H9 (cell line): ENCODE measurements at regions not wholly inside any gene's neighbourhood (a gene's known extent, or its start where the extent isn't known, plus 50 kb on each side); places are given as distances from the start of the nearest gene placed in this dataset.
A peak's percentile ranks its signal among the peaks of the same experiment; 100 is the strongest.

ENCODE experiments used
- DNase-seq: peaks from one replicate; pipeline ENCODE4 v3.0.0-alpha.2; 2017
- H2AFZ ChIP-seq: one replicate; pipeline ENCODE4 v1.6.1; 2013; ENCODE audit warnings: mild to moderate bottlenecking, low read length, control low read depth, moderate library complexity
- H2AK5ac ChIP-seq: 2 replicates; pipeline ENCODE4 v1.6.1; 2013; ENCODE audit warnings: low read length, control low read depth, mixed read lengths; ENCODE audit not compliant: insufficient read length
- H2BK120ac ChIP-seq: one replicate; pipeline ENCODE4 v1.6.1; 2013; ENCODE audit warnings: low read depth, mild to moderate bottlenecking, low read length, control low read depth, inconsistent platforms; ENCODE audit not compliant: poor library complexity, severe bottlenecking
- H2BK12ac ChIP-seq: 2 replicates; pipeline ENCODE4 v1.6.1; 2013; ENCODE audit warnings: low read length, control low read depth, mixed read lengths, low read depth; ENCODE audit not compliant: insufficient read length
- H2BK15ac ChIP-seq: 2 replicates; pipeline ENCODE4 v1.6.1; 2013; ENCODE audit warnings: low read depth, low read length, control low read depth
- H2BK20ac ChIP-seq: one replicate; pipeline ENCODE4 v1.6.1; 2013; ENCODE audit warnings: low read depth, mild to moderate bottlenecking, low read length, control low read depth, inconsistent platforms; ENCODE audit not compliant: poor library complexity, severe bottlenecking
- H2BK5ac ChIP-seq: 2 replicates; pipeline ENCODE4 v1.6.1; 2013; ENCODE audit warnings: low read length, control low read depth, mixed read lengths; ENCODE audit not compliant: insufficient read length
- H3K14ac ChIP-seq: 2 replicates; pipeline ENCODE4 v1.6.1; 2013; ENCODE audit warnings: low read length, control low read depth; ENCODE audit not compliant: insufficient read depth
- H3K18ac ChIP-seq: 2 replicates; pipeline ENCODE4 v1.6.1; 2013; ENCODE audit warnings: low read depth, mild to moderate bottlenecking, mixed read lengths, low read length, control low read depth; ENCODE audit not compliant: insufficient read length
- H3K23ac ChIP-seq: 2 replicates; pipeline ENCODE4 v1.6.1; 2013; ENCODE audit warnings: low read length, control low read depth, mixed read lengths, low read depth; ENCODE audit not compliant: insufficient read length
- H3K23me2 ChIP-seq: 2 replicates; pipeline ENCODE4 v1.6.1; 2013; ENCODE audit warnings: low read depth, mild to moderate bottlenecking, mixed read lengths, low read length, control low read depth; ENCODE audit not compliant: insufficient read length, poor library complexity, severe bottlenecking
- H3K27ac ChIP-seq: 2 replicates; pipeline ENCODE4 v1.5.1; 2013; ENCODE audit warnings: low read length, control low read depth, mixed read lengths, low read depth; ENCODE audit not compliant: insufficient read length
- H3K27me3 ChIP-seq: 2 replicates; pipeline ENCODE4 v1.6.1; 2013; ENCODE audit warnings: low read length, control low read depth, inconsistent platforms; ENCODE audit not compliant: insufficient read depth
- H3K4ac ChIP-seq: 2 replicates; pipeline ENCODE4 v1.6.1; 2013; ENCODE audit warnings: low read depth, mild to moderate bottlenecking, control low read depth, inconsistent platforms, low read length, moderate library complexity
- H3K4me1 ChIP-seq: 2 replicates; pipeline ENCODE4 v1.6.1; 2013; ENCODE audit warnings: low read length, control low read depth, inconsistent platforms; ENCODE audit not compliant: insufficient read depth
- H3K4me2 ChIP-seq: 2 replicates; pipeline ENCODE4 v1.6.1; 2013; ENCODE audit warnings: low read length, control low read depth, mixed read lengths; ENCODE audit not compliant: insufficient read length, insufficient read depth
- H3K56ac ChIP-seq: 2 replicates; pipeline ENCODE4 v1.6.1; 2013; ENCODE audit warnings: low read depth, mild to moderate bottlenecking, mixed read lengths, low read length, control low read depth; ENCODE audit not compliant: insufficient read length
- H3K79me1 ChIP-seq: 2 replicates; pipeline ENCODE4 v1.6.1; 2013; ENCODE audit warnings: low read depth, mild to moderate bottlenecking, moderate library complexity, low read length, control low read depth, inconsistent platforms; ENCODE audit not compliant: insufficient read depth, poor library complexity, severe bottlenecking
- H3K79me2 ChIP-seq: 2 replicates; pipeline ENCODE4 v1.6.1; 2013; ENCODE audit warnings: low read length, control low read depth, inconsistent platforms; ENCODE audit not compliant: insufficient read depth
- H3K9ac ChIP-seq: 2 replicates; pipeline ENCODE4 v1.6.1; 2013; ENCODE audit warnings: low read length, control low read depth, mixed read lengths; ENCODE audit not compliant: insufficient read length; ENCODE audit errors: extremely low read depth
- H3K9me3 ChIP-seq: one replicate; pipeline ENCODE4 v1.6.1; 2013; ENCODE audit warnings: low read depth, low read length, inconsistent platforms; ENCODE audit not compliant: control insufficient read depth
- H3T11ph ChIP-seq: one replicate; pipeline ENCODE4 v1.6.1; 2013; ENCODE audit warnings: mild to moderate bottlenecking, low read length, control low read depth, inconsistent platforms
- H4K20me1 ChIP-seq: one replicate; pipeline ENCODE4 v1.6.1; 2013; ENCODE audit not compliant: control insufficient read depth, insufficient read length, insufficient read depth
- H4K5ac ChIP-seq: 2 replicates; pipeline ENCODE4 v1.6.1; 2013; ENCODE audit warnings: low read depth, mild to moderate bottlenecking, mixed read lengths, low read length, control low read depth; ENCODE audit not compliant: insufficient read length
- H4K8ac ChIP-seq: replicated peaks from 2 replicates; pipeline ENCODE4 v1.6.1; 2013; ENCODE audit warnings: low read length, control low read depth, mixed read lengths, low read depth; ENCODE audit not compliant: insufficient read length
- H4K91ac ChIP-seq: 2 replicates; pipeline ENCODE4 v1.6.1; 2013; ENCODE audit warnings: low read depth, mild to moderate bottlenecking, moderate library complexity, mixed read lengths, low read length, control low read depth; ENCODE audit not compliant: insufficient read length
- H3K27ac Mint-ChIP-seq, 3 experiments: 2 replicates in 2 of 3; 3 replicates in 1 of 3; pipeline ENCODE4 v1.8.0; 2020 to 2021; ENCODE audit warnings: mixed read lengths in 3 of 3, mild to moderate bottlenecking in 1 of 3, moderate library complexity in 1 of 3
- H3K27me3 Mint-ChIP-seq: 2 replicates; pipeline ENCODE4 v1.8.0; 2021; ENCODE audit warnings: low read depth, mild to moderate bottlenecking, moderate library complexity, mixed read lengths
- H3K36me3 Mint-ChIP-seq, 3 experiments: 2 replicates in 2 of 3; 3 replicates in 1 of 3; pipeline ENCODE4 v1.8.0; 2020 to 2021; ENCODE audit warnings: low read depth in 3 of 3, mixed read lengths in 3 of 3; ENCODE audit not compliant: insufficient read depth in 1 of 3
- H3K4me1 Mint-ChIP-seq, 2 experiments: 2 replicates each; pipeline ENCODE4 v1.8.0; 2020; ENCODE audit warnings: mixed read lengths in 2 of 2
- H3K4me3 Mint-ChIP-seq, 2 experiments: 2 replicates in 1 of 2; 3 replicates in 1 of 2; pipeline ENCODE4 v1.8.0; 2020 to 2021; ENCODE audit warnings: mild to moderate bottlenecking in 2 of 2, mixed read lengths in 2 of 2, moderate library complexity in 1 of 2
- H3K9me3 Mint-ChIP-seq, 2 experiments: 2 replicates in 1 of 2; 3 replicates in 1 of 2; pipeline ENCODE4 v1.8.0; 2020; ENCODE audit warnings: mild to moderate bottlenecking in 2 of 2, mixed read lengths in 2 of 2, moderate library complexity in 1 of 2
- WGBS: extraction: QIAGEN DNeasy Blood & Tissue Kit; methylation state at CpG from one replicate; pipeline ENCODE4 v1.1.7; 2013; ENCODE audit warnings: missing lambda C conversion rate, low lambda C conversion rate, mixed read lengths; ENCODE audit not compliant: insufficient read length; ENCODE audit errors: extremely low coverage; 5-methylcytosine and 5-hydroxymethylcytosine counted together
- TF ChIP-seq, protein P1 (sequence below): fragments of 200-600 bp; sonication (generic); conservative IDR thresholded peaks from 3 replicates; pipeline ENCODE4 v1.8.0; 2021; ENCODE audit warnings: antibody characterized with exemption, mild to moderate bottlenecking

DNA sequence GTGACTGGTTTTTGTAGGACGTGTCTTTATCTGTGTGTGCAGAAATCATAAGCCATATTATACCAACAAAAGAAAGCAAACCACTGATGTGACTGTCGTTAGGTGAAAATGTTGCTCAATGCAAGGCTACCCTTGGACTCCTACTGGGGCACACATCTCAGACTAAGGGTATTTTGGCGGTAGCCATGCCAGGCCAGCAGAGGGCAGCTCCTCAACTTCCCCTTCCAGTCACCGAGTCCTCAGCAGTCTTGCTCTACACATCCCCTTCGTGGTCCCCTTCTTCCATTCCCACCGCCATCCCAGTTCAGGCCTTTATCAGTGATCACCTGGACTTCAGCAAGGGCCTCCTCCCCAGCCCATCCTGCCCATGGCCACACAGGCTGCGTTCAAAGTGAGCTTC lies 113.7 kb upstream of the GGTLC1 start:
- Histone ChIP-seq H3K23ac (no peak overlapping the region), H2BK120ac (no peak overlapping the region), H3K18ac (no peak overlapping the region), H2BK15ac (no peak overlapping the region), H4K20me1 (no peaks in the 10 kb centered on the region), H3K23me2 (no peaks in the 10 kb centered on the region), H3K9me3 (no peaks in the 10 kb centered on the region), H3K4me1 (no peaks in the 10 kb centered on the region), H4K8ac (no peak overlapping the region), H3K27me3 (no peaks in the 10 kb centered on the region; the same call in 1 of the 2 replicates), H3T11ph (no peak overlapping the region), H2BK5ac (no peak overlapping the region), H2AFZ (no peak overlapping the region), H4K91ac (no peak overlapping the region), H2BK12ac (no peak overlapping the region), H3K14ac (no peak overlapping the region), H3K4me2 (no peak overlapping the region), H3K4ac (no peak overlapping the region), H2AK5ac (no peak overlapping the region), H3K79me1 (no peaks in the 10 kb centered on the region), H3K27ac (no peak overlapping the region), H3K9ac (no peak overlapping the region), H4K5ac (no peak overlapping the region), H2BK20ac (no peak overlapping the region), H3K56ac (no peak overlapping the region), H3K79me2 (no peaks in the 10 kb centered on the region)
- no CpG with 5 or more reads among the region's 7 CpGs for WGBS
- no peaks in the 10 kb centered on the region for H3K36me3 Mint-ChIP-seq
- no peak overlapping the region for H3K4me3 Mint-ChIP-seq
- H3K27ac Mint-ChIP-seq: 0 out of 7 replicates have a peak overlapping the region, but pooled peaks of 1 of the 3 experiments have one; percentile 8
- TF ChIP-seq, protein P1, sequence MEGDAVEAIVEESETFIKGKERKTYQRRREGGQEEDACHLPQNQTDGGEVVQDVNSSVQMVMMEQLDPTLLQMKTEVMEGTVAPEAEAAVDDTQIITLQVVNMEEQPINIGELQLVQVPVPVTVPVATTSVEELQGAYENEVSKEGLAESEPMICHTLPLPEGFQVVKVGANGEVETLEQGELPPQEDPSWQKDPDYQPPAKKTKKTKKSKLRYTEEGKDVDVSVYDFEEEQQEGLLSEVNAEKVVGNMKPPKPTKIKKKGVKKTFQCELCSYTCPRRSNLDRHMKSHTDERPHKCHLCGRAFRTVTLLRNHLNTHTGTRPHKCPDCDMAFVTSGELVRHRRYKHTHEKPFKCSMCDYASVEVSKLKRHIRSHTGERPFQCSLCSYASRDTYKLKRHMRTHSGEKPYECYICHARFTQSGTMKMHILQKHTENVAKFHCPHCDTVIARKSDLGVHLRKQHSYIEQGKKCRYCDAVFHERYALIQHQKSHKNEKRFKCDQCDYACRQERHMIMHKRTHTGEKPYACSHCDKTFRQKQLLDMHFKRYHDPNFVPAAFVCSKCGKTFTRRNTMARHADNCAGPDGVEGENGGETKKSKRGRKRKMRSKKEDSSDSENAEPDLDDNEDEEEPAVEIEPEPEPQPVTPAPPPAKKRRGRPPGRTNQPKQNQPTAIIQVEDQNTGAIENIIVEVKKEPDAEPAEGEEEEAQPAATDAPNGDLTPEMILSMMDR: peak; percentile 81
- H3K4me1 Mint-ChIP-seq: peaks cover 0 to 5% of the 10 kb centered on the region in 2 experiments; a peak in 2 of 4 replicates
- peak; percentile 73 for DNase-seq
- peaks cover 3% of the 10 kb centered on the region for H3K27me3 Mint-ChIP-seq
- H3K9me3 Mint-ChIP-seq: no peaks in the 10 kb centered on the region
